Natural killer cell treated with Interleukin-12 subunit alpha and Interleukin-12 subunit beta and Interleukin-15 and Interleukin-18, amount 100 ng/mL, for 72 hours (primary cell): ENCODE measurements at regions not wholly inside any gene's neighbourhood (a gene's known extent, or its start where the extent isn't known, plus 50 kb on each side); places are given as distances from the start of the nearest gene placed in this dataset.
"Not testable (repeated sequence)": the region's sequence is repeated elsewhere in the genome, so short reads cannot be mapped to it uniquely, and the experiment has no call there.

ENCODE experiments used
- ATAC-seq, 2 donors: fragments of 150-1000 bp; cut with Tn5 transposase in 1 of 2; sonication (Bioruptor Pico), chemical (Tn5 transposase) in 1 of 2; 2 replicates each; pipeline ENCODE4 v1.10.0; 2021
- DNase-seq: peaks from one replicate; pipeline ENCODE4 v3.0.0; 2022; ENCODE audit warnings: low spot score
- H3K27ac Mint-ChIP-seq, 2 donors: 1 replicate in 1 of 2; 2 replicates in 1 of 2; pipeline ENCODE4 v1.8.0; 2022; ENCODE audit warnings: mixed read lengths in 2 of 2, mild to moderate bottlenecking in 1 of 2, moderate library complexity in 1 of 2
- H3K27me3 Mint-ChIP-seq, 2 donors: 1 replicate in 1 of 2; 2 replicates in 1 of 2; pipeline ENCODE4 v1.8.0; 2022; ENCODE audit warnings: mixed read lengths in 2 of 2
- H3K36me3 Mint-ChIP-seq: one replicate; pipeline ENCODE4 v1.8.0; 2022; ENCODE audit warnings: mixed read lengths
- H3K4me1 Mint-ChIP-seq, 2 donors: 1 replicate in 1 of 2; 2 replicates in 1 of 2; pipeline ENCODE4 v1.8.0; 2022; ENCODE audit warnings: low read depth in 2 of 2, mixed read lengths in 2 of 2, mild to moderate bottlenecking in 1 of 2
- H3K4me3 Mint-ChIP-seq: one replicate; pipeline ENCODE4 v1.8.0; 2022; ENCODE audit warnings: mixed read lengths
- H3K9me3 Mint-ChIP-seq: 2 replicates; pipeline ENCODE4 v1.8.0; 2022; ENCODE audit warnings: mixed read lengths

DNA sequence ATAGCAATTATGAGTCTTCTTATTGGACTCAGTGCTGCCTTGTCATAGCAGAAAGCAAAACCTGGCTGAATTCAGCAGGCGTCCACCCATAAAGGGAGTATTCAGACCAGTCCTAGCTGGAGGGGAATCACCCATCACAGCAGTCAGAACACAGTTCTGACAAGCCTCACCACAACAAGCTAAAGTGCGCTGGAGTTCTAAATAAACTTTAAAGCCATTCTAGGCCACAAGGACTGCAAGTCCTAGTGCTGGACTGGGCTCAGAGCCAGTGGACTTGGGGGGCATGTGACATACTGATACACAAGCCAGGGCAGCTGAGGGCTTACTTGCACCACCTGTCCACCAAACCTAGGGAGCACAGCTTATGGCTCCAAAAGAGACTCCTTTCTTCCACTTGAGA lies 115.3 kb upstream of the PCSK5 start:
- Mint-ChIP-seq H3K36me3 (no peaks in the 10 kb centered on the region), H3K9me3 (peaks cover 10% of the 10 kb centered on the region), H3K27ac (no peak overlapping the region), H3K4me1 (no peaks in the 10 kb centered on the region), H3K4me3 (no peak overlapping the region), H3K27me3 (no peaks in the 10 kb centered on the region)
- no peak for ATAC-seq
- no peak for DNase-seq

DNA sequence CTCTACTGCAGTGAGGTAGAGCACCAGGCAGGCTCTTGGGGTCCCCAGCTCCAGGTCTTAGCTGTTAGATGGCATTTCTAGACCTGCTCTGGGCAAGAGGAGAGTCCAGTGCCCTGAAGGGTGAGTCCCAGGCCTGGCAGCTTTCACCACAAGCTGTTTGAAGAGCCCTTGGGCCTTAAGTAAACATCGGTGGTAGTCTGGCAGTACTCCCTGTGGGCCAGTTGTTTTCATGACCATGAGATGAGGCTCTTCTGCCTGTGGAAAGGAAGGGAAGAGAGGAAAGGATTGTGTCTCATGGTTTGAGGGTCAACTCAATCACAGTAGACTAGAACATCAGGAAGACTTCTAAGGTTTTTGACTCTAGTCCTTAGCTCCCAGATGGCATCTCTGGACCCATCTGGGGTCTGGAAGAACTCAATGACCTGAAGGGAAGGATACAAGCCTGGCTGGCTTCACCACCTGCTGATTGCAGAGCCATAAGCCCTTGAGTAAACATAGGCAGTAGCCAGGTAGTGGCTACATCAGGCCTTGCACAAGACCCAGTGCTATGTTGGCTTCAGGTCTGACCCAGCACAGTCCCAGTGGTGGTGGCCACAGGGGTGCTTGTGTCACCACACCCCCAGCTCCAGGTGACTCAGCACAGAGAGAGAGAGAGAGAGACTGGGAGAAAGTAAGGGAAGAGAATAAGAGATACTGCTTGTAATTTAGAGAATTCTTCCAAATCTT lies 114.3 kb upstream of the PCSK5 start:
- no peak for ATAC-seq
- Mint-ChIP-seq H3K4me3 (no peak overlapping the region), H3K27ac (no peak overlapping the region), H3K36me3 (no peaks in the 10 kb centered on the region), H3K27me3 (no peaks in the 10 kb centered on the region), H3K4me1 (no peaks in the 10 kb centered on the region), H3K9me3 (peaks cover 4% of the 10 kb centered on the region)
- no peak for DNase-seq

DNA sequence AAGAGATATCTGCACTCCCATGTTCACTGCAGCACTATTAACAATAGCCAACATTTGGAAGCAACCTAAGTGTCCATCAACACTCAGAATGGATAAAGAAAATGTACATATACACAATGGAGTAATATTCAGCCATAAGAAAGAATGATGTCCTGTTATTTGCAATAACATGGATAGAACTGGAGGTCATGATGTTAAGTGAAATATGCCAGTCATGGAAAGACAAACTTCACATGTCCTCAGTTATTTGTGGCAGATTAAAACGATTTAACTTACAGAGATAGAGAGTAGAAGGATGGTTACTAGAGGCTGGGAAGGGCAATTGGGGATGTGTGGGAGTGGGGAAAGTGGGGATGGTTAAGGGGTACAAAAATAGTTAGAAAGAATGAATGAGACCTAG lies 110.3 kb upstream of the PCSK5 start:
- no peak overlapping the region for H3K4me3 Mint-ChIP-seq
- H3K9me3 Mint-ChIP-seq: peaks cover 11% of the 10 kb centered on the region
- H3K36me3 Mint-ChIP-seq: no peaks in the 10 kb centered on the region
- ATAC-seq (no peak), DNase-seq (no peak)
- no peaks in the 10 kb centered on the region for H3K4me1 Mint-ChIP-seq
- H3K27ac Mint-ChIP-seq: no peak overlapping the region
- no peaks in the 10 kb centered on the region for H3K27me3 Mint-ChIP-seq

DNA sequence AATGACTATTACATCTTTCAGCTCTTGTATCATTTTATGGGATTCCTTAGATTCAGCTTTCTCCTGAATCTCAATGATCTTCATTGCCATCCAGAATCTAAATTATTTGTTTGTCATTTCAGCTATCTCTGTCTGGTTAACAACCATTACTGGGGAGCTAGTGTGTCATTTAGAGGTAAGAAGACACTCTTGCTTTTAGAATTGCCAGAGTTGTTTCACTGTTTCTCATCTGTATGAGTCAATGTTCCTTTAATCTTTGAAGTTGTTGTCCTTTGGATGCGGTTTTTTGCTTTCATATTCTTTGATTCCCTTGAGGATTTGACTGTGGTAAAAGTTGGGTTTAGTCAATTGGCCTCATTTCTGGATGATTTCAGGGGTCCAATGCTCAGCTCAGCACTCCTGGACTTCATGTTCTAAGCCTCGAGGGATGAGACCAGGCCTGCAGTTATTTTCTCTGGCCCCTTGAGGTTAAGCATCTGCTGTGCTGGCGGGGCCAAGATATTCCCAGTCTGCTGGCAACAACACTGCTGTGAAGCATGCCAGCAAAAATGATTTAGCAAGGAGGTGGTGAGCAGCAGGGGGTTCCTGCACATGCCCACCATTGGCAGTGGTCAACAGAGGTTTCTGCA lies 102.4 kb upstream of the PCSK5 start:
- Mint-ChIP-seq H3K4me1 (no peaks in the 10 kb centered on the region), H3K9me3 (peaks cover 13% of the 10 kb centered on the region), H3K36me3 (no peaks in the 10 kb centered on the region), H3K27ac (no peak overlapping the region), H3K4me3 (no peak overlapping the region), H3K27me3 (no peaks in the 10 kb centered on the region)
- no peak for DNase-seq
- ATAC-seq: no peak

- ATAC-seq: no peak
- no peak overlapping the region for H3K4me3 Mint-ChIP-seq
- H3K4me1 Mint-ChIP-seq: no peaks in the 10 kb centered on the region
- H3K36me3 Mint-ChIP-seq: no peaks in the 10 kb centered on the region
- H3K27me3 Mint-ChIP-seq: no peaks in the 10 kb centered on the region
- no peak overlapping the region for H3K27ac Mint-ChIP-seq
- no peaks in the 10 kb centered on the region for H3K9me3 Mint-ChIP-seq
- DNase-seq: no peak
Observed at GRCh38 chr9:75797085-75797580, 93.3 kb upstream of the PCSK5 start.

GRCh38 chr9:75798505-75798904 lies 92.0 kb upstream of the PCSK5 start:
- no peaks in the 10 kb centered on the region for H3K9me3 Mint-ChIP-seq
- H3K27ac Mint-ChIP-seq: no peak overlapping the region
- H3K4me1 Mint-ChIP-seq: no peaks in the 10 kb centered on the region
- ATAC-seq (no peak), DNase-seq (no peak)
- H3K4me3 Mint-ChIP-seq: no peak overlapping the region
- no peaks in the 10 kb centered on the region for H3K27me3 Mint-ChIP-seq
- no peaks in the 10 kb centered on the region for H3K36me3 Mint-ChIP-seq

DNA sequence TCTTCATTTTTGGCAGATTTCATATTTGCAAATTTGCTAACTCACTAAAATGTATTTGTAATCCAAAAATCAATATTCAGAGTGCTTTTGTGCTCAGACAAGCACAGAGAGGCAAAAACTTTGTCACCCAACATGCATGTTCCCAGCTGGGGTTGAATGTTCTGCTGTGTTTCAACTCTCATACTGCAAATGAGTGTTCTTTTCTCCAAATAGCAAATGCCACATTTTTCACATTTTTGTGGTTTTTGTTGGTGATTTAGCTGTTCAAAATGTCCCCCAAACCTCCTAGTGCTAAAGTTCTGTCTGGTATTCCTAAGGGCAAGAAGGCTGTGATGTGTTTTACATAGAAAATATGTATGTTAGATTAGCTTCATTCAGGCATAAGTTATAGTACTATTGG lies 87.3 kb upstream of the PCSK5 start:
- Mint-ChIP-seq H3K27ac (no peak overlapping the region), H3K36me3 (no peaks in the 10 kb centered on the region), H3K4me3 (no peak overlapping the region), H3K9me3 (no peaks in the 10 kb centered on the region), H3K27me3 (no peaks in the 10 kb centered on the region), H3K4me1 (no peaks in the 10 kb centered on the region)
- DNase-seq (no peak), ATAC-seq (no peak)

DNA sequence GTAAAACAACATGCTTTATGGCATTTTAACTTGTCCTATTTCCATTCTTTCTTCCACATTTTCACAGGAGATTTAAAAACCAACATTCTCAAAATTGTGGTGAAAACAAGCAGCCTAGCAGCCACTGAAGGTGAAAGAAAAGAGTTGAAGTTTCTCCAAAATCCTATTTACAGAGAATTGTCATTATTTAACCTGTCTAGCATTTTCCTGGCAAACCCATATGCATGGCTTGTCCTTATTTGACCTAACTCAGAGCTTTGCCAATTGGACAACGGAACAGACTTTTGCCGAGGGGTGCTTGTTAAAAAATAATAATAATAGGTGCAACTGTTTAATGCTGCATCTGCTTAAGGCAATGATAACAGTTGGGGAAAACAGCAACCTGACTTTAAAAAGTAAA lies 80.4 kb upstream of the PCSK5 start:
- Mint-ChIP-seq H3K27me3 (peaks cover 0 to 6% of the 10 kb centered on the region in 2 donors), H3K4me3 (no peak overlapping the region), H3K36me3 (peaks cover 16% of the 10 kb centered on the region), H3K4me1 (no peaks in the 10 kb centered on the region), H3K27ac (no peak overlapping the region), H3K9me3 (peaks cover 11% of the 10 kb centered on the region)
- no peak for ATAC-seq
- DNase-seq: no peak

GRCh38 chr9:75811692-75812091 lies 78.8 kb upstream of the PCSK5 start:
- Mint-ChIP-seq H3K4me3 (no peak overlapping the region), H3K27ac (no peak overlapping the region), H3K36me3 (peaks cover 16% of the 10 kb centered on the region), H3K9me3 (peaks cover 11% of the 10 kb centered on the region), H3K4me1 (no peaks in the 10 kb centered on the region), H3K27me3 (peaks cover 0 to 6% of the 10 kb centered on the region in 2 donors)
- ATAC-seq (no peak), DNase-seq (no peak)

DNA sequence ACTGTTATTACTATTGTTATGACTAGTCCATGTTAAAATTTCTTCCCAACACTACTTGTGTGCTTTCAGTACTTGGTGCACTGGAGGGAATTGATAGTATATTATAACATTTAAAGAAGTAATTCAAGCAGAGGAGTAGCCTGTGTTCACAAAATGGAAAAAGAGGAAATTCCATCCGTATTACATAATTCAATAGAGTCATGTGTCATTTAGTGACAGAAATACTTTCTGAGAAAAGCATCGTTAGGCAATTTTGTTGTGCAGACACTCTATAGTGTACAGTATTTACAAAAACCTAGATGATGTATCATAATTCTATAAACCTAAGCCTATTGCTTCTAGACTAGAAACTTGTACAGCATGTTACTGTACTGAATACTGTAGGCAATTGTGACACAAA lies 78.3 kb upstream of the PCSK5 start:
- H3K36me3 Mint-ChIP-seq: peaks cover 16% of the 10 kb centered on the region
- no peak overlapping the region for H3K27ac Mint-ChIP-seq
- peaks cover 0 to 6% of the 10 kb centered on the region in 2 donors for H3K27me3 Mint-ChIP-seq
- DNase-seq (no peak), ATAC-seq (no peak)
- no peaks in the 10 kb centered on the region for H3K4me1 Mint-ChIP-seq
- peaks cover 11% of the 10 kb centered on the region for H3K9me3 Mint-ChIP-seq
- no peak overlapping the region for H3K4me3 Mint-ChIP-seq

DNA sequence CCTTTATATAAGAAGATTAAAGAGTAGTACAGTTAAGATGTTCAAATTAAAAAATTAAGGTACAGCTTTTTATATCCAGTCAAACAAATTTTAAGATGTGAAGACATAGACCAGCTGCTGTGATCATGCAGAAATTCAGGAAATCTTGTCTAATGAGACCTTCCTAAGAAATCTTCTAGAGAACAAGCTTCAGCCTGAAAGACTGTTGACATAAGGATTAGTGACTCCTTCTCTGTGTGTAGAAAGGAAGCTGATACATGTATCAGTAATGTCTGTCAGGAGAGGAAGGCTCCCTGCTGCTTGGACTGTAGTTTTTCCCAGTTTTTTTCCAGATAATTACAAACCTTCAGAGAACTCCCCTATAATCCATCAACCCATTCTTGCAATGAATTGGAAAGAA lies 75.8 kb upstream of the PCSK5 start:
- DNase-seq (no peak), ATAC-seq (no peak)
- H3K4me1 Mint-ChIP-seq: no peaks in the 10 kb centered on the region
- H3K27ac Mint-ChIP-seq: no peak overlapping the region
- H3K27me3 Mint-ChIP-seq: peaks cover 0 to 6% of the 10 kb centered on the region in 2 donors
- no peak overlapping the region for H3K4me3 Mint-ChIP-seq
- H3K36me3 Mint-ChIP-seq: peaks cover 22% of the 10 kb centered on the region
- H3K9me3 Mint-ChIP-seq: peaks cover 16% of the 10 kb centered on the region

DNA sequence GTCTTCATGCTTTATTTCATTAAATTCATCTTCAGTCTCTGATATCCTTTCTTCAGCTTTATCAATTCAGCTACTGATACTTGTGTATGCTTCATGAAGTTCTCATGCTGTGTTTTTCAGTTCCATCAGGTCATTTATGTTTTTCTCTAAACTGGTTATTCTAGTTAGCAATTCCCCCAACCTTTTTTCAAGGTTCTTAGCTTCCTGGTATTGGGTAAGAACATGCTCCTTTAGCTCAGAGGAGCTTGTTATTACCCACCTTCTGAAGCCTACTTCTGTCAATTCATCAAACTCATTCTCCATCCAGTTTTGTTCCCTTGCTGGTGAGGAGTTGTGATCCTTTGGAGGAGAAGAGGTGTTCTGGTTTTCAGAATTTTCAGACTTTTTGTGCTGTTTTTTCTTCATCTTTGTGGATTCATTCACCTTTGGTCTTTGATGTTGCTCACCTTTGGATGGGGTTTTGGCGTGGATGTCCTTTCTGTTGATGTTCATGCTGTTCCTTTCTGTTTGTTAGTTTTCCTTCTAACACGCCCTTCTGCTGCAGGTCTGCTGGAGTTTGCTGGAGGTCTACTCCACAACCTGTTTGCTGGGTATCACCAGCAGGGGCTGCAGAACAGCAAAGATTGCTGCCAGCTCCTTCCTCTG lies 69.9 kb upstream of the PCSK5 start:
- H3K4me1 Mint-ChIP-seq: not testable (repeated sequence)

DNA sequence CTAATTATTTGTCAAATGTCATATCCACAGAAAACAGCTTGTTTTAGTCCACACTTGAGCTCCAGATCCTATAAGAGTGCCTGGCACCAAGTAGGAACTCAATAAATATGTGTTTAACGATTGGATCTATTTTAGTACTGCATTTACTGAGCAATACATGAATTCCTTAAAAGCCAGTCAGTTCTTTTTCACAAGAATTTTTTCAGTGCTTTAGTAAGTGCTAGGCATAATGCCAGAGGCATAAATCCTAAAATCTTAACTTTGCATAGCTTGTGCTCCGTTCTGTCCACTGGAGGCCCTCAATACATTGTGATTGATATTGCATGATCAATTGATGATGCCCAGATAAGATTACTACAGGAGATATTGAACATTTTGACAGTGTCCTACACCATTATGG lies 67.3 kb upstream of the PCSK5 start:
- no peak for ATAC-seq
- Mint-ChIP-seq H3K4me1 (no peaks in the 10 kb centered on the region), H3K4me3 (no peak overlapping the region), H3K9me3 (peaks cover 8% of the 10 kb centered on the region), H3K27ac (no peak overlapping the region), H3K27me3 (peaks cover 12 to 14% of the 10 kb centered on the region in 2 donors), H3K36me3 (peaks cover 3% of the 10 kb centered on the region)
- no peak for DNase-seq

More for the DNA sequence above, 69.9 kb upstream of the PCSK5 start:
- not testable (repeated sequence) for H3K36me3 Mint-ChIP-seq, H3K27ac Mint-ChIP-seq, H3K9me3 Mint-ChIP-seq, ATAC-seq, H3K4me3 Mint-ChIP-seq, DNase-seq
- peaks cover 5 to 14% of the 10 kb centered on the region in 2 donors for H3K27me3 Mint-ChIP-seq

DNA sequence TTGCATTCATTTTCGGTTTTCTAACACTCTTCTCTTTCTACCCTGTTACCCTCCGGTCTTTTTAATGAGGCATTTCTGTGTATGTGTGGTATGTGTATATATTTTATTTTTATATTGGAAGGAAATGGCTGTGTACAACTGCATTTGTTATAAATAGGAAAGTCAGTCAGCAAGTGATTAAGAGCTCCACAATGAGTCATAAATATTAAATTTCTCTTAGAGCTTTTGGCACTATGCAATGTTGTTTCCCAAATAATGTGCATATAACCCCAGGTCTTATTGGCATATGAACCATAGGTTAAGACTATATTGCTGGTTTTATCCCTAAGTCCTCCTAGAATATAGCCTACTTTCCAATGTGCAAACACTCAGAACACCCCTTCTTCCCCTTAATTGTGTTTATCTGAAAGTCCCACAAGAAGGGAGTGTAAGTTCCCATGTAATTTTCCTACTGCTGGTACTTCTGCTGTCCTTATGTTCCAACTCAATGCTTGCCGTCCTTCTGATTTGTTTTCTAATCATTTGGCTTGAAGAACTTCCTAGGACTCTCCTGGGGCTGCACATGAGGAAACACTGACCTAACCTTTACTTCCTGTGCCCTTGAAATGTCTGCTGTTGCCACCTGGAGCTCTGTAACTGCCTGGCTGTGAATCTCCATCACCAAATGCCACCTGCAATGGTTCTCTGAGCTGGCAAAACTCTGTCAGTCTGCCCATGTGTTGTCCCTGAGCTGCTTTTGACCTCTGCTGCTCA lies 65.5 kb upstream of the PCSK5 start:
- peaks cover 3% of the 10 kb centered on the region for H3K9me3 Mint-ChIP-seq
- H3K4me3 Mint-ChIP-seq: no peak overlapping the region
- no peak overlapping the region for H3K27ac Mint-ChIP-seq
- ATAC-seq (no peak), DNase-seq (no peak)
- no peaks in the 10 kb centered on the region for H3K4me1 Mint-ChIP-seq
- H3K27me3 Mint-ChIP-seq: peaks cover 14% of the 10 kb centered on the region in 2 donors
- no peaks in the 10 kb centered on the region for H3K36me3 Mint-ChIP-seq
